Kidney (tissue), 13 donors: ENCODE measurements at regions not wholly inside any gene's neighbourhood (a gene's known extent, or its start where the extent isn't known, plus 50 kb on each side); places are given as distances from the start of the nearest gene placed in this dataset.

Source experiments
- DNase-seq, 5 donors: peaks; one replicate each; pipeline ENCODE4 v3.0.0-alpha.2; 2013 to 2020
- FAIRE-seq: peaks from 2 replicates; lab custom pipeline; 2012; peaks lifted over from hg19 to GRCh38; lab: Jason Lieb, UNC
- H3K27ac ChIP-seq, 2 donors: one replicate each; pipeline ENCODE4 v1.7.0; 2013; ENCODE audit warnings: low read depth in 2 of 2, low read length in 2 of 2, inconsistent platforms in 1 of 2
- H3K27me3 ChIP-seq: one replicate; pipeline ENCODE4 v1.7.1; 2013; ENCODE audit warnings: low read length, inconsistent platforms; ENCODE audit not compliant: control insufficient read depth, insufficient read depth
- H3K36me3 ChIP-seq, 3 donors: one replicate each; pipeline versions ENCODE4 v1.7.0 to v1.7.1; 2013; ENCODE audit warnings: low read length in 3 of 3, control low read depth in 1 of 3, inconsistent platforms in 1 of 3; ENCODE audit not compliant: insufficient read depth in 3 of 3, control insufficient read depth in 2 of 3
- H3K4me1 ChIP-seq, 3 donors: one replicate each; pipeline versions ENCODE4 v1.7.0 to v1.7.1; 2013; ENCODE audit warnings: low read length in 3 of 3, inconsistent platforms in 1 of 3, low read depth in 1 of 3; ENCODE audit not compliant: control insufficient read depth in 2 of 3, insufficient read depth in 2 of 3
- H3K4me3 ChIP-seq, 3 donors: one replicate each; pipeline versions ENCODE4 v1.7.0 to v1.8.1; 2013; ENCODE audit warnings: low read length in 3 of 3, control low read depth in 1 of 3, inconsistent platforms in 1 of 3
- H3K9ac ChIP-seq, 3 donors: one replicate each; pipeline versions ENCODE4 v1.7.0 to v1.7.1; 2013; ENCODE audit warnings: low read length in 3 of 3, control low read depth in 1 of 3, inconsistent platforms in 1 of 3
- H3K9me3 ChIP-seq, 3 donors: one replicate each; pipeline versions ENCODE4 v1.7.0 to v1.7.1; 2013; ENCODE audit warnings: low read length in 3 of 3, control low read depth in 1 of 3, inconsistent platforms in 1 of 3; ENCODE audit not compliant: control insufficient read depth in 2 of 3, insufficient read depth in 1 of 3
- CTCF ChIP-seq: IDR thresholded peaks from 3 replicates; pipeline ENCODE4 v1.5.1; 2012; ENCODE audit warnings: mild to moderate bottlenecking, moderate library complexity, borderline replicate concordance; ENCODE audit not compliant: insufficient read depth; ENCODE audit errors: extremely low read depth
- intact Hi-C: fragments of 100-400 bp; cut with DNase I; formaldehyde crosslinking; loops from one replicate; pipeline ENCODE4 v1.11.1; 2022
- donor health status: control.
- donor health status: control.
- donor health status: control.
- donor health status: control.
- donor health status: control.
- donor health status: DM: yes; HTN: yes; CAD: no.
- donor health status: Normal renal cell carcinoma (clear cell type).

GRCh38 chr13:68048802-68049359 lies 818.7 kb upstream of the PCDH9 start:
- FAIRE-seq (no peak), DNase-seq (no peak)
- Histone ChIP-seq H3K36me3 (no peaks in the 10 kb centered on the region), H3K27me3 (no peaks in the 10 kb centered on the region), H3K27ac (no peak overlapping the region), H3K4me3 (no peak overlapping the region), H3K4me1 (no peaks in the 10 kb centered on the region), H3K9me3 (no peaks in the 10 kb centered on the region), H3K9ac (no peak overlapping the region)
- intact Hi-C loops = no loop called here
- TF ChIP-seq CTCF = no peak

GRCh38 chr13:68047889-68048288 lies 817.8 kb upstream of the PCDH9 start:
- no peak for DNase-seq
- H3K9me3 ChIP-seq = no peaks in the 10 kb centered on the region
- no peak overlapping the region for H3K9ac ChIP-seq
- intact Hi-C loops = no loop called here
- H3K36me3 ChIP-seq = no peaks in the 10 kb centered on the region
- no peak for FAIRE-seq
- H3K4me1 ChIP-seq = no peaks in the 10 kb centered on the region
- H3K4me3 ChIP-seq = no peak overlapping the region
- TF ChIP-seq CTCF = no peak
- H3K27me3 ChIP-seq = no peaks in the 10 kb centered on the region
- H3K27ac ChIP-seq = no peak overlapping the region

DNA sequence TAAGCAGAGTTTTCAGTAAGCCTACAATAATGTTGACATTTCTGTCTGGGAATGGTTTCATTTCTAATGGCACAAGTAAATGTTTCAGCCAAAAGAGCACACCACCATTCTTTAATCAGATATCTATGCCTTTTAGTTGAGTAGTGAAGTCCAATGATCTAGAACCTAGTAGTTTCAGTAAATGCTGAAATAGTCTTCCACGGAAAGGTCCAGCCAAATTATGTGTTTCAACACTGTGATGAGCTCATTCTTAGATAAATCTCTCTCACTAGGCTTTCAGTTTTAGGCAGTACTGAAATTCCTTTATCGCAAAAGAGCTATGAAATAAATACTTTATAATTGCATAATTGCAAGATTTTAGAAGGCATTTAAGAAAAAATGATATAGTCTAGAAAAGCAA lies 816.8 kb upstream of the PCDH9 start:
- H3K27ac ChIP-seq = no peak overlapping the region
- H3K4me1 ChIP-seq = no peaks in the 10 kb centered on the region
- H3K9ac ChIP-seq = no peak overlapping the region
- intact Hi-C loops = no loop called here
- FAIRE-seq = no peak
- no peak overlapping the region for H3K4me3 ChIP-seq
- DNase-seq = no peak
- H3K9me3 ChIP-seq = no peaks in the 10 kb centered on the region
- H3K27me3 ChIP-seq = no peaks in the 10 kb centered on the region
- no peaks in the 10 kb centered on the region for H3K36me3 ChIP-seq
- no peak for TF ChIP-seq CTCF
